ENCODE measurements at regions not wholly inside any gene's neighbourhood (a gene's known extent, or its start where the extent isn't known, plus 50 kb on each side); places are given as distances from the start of the nearest gene placed in this dataset.
A peak's percentile ranks its signal among the peaks of the same experiment; 100 is the strongest.

DNA sequence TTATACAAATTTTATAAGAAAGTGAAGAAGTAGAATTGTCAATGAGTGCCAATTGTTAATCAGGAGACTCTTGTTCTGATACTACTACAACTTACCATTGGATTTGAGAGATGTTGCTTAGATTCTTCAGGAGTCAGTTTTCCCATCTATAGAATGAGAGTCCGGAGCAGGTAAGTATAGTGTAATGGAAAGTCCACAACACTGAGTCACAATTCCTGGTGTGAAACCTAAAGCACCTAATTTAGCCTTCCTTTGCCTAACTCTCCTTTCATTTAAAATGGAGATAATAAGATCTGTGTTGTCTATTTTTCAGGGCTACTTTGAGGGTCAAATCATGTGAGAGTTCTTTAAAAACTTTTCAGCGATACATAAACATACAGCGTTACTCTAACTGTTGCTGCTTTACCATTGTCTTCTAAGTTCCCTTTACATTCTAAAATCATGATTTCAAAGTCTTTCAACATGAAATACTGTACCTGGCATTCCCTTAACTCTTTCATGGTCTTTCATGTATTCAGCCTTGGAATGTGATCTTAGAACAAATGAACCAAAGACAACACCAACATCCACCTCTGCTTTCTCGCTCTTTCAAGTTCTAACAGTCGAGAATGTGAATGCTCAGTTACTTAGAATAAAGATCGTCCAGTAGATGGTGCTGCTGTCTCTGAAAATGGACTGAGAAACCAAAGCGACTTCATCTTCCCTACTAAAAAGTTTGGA lies 90.9 kb downstream of the SLC30A10 start:
- Histone ChIP-seq H3K27ac (no peak overlapping the region), H3K4me1 (no peaks in the 10 kb centered on the region), H3K9me3 (no peaks in the 10 kb centered on the region), H3K4me3 (no peak overlapping the region), H3K27me3 (no peaks in the 10 kb centered on the region), H3K36me3 (no peaks in the 10 kb centered on the region)
- intact Hi-C loops (cut with DNase I), result no loop called here
- TF ChIP-seq, protein P1, sequence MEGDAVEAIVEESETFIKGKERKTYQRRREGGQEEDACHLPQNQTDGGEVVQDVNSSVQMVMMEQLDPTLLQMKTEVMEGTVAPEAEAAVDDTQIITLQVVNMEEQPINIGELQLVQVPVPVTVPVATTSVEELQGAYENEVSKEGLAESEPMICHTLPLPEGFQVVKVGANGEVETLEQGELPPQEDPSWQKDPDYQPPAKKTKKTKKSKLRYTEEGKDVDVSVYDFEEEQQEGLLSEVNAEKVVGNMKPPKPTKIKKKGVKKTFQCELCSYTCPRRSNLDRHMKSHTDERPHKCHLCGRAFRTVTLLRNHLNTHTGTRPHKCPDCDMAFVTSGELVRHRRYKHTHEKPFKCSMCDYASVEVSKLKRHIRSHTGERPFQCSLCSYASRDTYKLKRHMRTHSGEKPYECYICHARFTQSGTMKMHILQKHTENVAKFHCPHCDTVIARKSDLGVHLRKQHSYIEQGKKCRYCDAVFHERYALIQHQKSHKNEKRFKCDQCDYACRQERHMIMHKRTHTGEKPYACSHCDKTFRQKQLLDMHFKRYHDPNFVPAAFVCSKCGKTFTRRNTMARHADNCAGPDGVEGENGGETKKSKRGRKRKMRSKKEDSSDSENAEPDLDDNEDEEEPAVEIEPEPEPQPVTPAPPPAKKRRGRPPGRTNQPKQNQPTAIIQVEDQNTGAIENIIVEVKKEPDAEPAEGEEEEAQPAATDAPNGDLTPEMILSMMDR (IDR thresholded peaks at IDR 0.05), result peak in 1 of 3 experiments; percentile 29
- no peak for DNase-seq (ENCODE audit: low spot score in 2 of 2)

DNA sequence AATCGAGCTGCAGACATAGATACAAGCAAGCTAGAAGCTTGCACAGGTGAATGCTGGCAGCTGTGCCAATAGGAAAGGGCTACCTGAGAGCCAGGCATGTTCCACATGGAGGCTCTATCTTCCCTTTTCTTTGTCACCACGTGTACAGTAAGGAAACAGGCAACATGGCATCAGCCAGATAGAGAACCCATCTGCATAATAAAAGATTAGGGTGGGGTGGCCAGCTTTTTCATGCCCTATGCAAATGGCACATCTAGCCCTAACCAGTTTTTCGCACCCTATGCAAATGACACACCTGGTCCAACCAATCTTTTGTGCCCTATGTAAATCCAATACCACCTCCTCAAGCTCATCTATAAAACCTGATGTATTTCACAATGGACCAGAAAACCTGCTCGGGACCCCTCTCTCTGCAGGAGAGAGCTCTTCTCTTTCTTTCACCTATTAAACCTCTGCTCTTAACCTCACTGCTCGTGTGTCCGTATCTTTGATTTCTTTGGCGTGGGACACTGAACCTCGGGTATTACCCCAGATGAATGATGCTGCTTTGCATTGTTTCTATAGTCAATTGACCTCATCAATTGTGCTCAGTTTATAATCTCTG lies 93.9 kb downstream of the SLC30A10 start:
- H3K27ac ChIP-seq, result no peak overlapping the region
- no peaks in the 10 kb centered on the region for H3K36me3 ChIP-seq
- DNase-seq (ENCODE audit: low spot score in 2 of 2), result no peak
- no peaks in the 10 kb centered on the region for H3K4me1 ChIP-seq
- H3K27me3 ChIP-seq, result no peaks in the 10 kb centered on the region
- no peaks in the 10 kb centered on the region for H3K9me3 ChIP-seq
- TF ChIP-seq, protein P1 (IDR thresholded peaks at IDR 0.05), result no peak
- intact Hi-C loops (cut with DNase I), result no loop called here
- H3K4me3 ChIP-seq, result no peak overlapping the region

DNA sequence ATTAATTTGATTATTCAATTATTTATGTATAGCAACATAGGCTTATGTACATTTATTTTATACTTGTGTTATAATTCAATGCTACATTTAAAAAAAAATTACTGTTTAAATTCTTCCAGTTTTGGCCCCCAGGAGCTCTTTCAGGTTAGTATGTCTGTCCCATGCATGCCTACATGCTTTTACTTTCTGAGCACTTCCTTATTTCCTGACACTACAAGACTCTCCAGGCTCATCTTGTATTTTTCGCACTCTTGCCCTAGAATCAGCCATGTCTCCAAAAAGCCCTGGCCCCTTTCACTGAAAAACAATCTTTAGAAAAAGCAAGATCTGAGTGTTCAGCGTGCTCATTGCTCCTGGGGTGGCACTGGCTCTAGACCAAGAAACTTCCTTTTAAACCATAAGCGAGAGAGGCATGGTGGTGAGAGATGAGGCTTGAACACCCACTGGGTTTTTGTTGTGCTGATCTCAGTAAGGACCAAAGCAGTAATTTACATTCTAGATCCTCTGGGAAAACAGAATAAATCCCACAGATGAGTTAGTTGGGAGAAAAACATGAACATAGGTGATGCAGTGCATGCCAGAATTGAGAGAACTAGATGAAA lies 95.0 kb downstream of the SLC30A10 start:
- TF ChIP-seq, protein P1 (IDR thresholded peaks at IDR 0.05), result no peak
- Histone ChIP-seq H3K4me1 (no peaks in the 10 kb centered on the region), H3K9me3 (no peaks in the 10 kb centered on the region), H3K36me3 (no peaks in the 10 kb centered on the region), H3K27ac (no peak overlapping the region), H3K4me3 (no peak overlapping the region), H3K27me3 (no peaks in the 10 kb centered on the region)
- intact Hi-C loops (cut with DNase I), result no loop called here
- no peak for DNase-seq (ENCODE audit: low spot score in 2 of 2)

DNA sequence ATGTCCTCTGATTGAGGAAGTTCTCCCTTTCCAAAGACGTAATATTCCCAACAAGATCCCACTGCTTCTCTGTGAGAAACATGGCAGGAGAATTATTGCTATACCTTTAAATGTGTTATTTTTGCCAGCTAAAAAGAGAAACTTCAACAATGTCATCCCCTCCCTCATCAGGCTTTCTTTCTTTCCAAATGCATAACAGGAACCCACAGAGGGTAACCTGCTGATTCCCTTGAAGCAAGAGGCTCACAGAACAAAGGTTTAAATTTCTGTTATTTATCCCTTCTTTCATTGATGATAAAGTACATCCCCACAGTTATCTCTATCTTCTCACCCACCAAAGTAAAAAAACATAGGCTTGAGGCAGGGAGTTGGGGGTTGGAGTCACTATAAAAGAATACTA lies 102.1 kb downstream of the SLC30A10 start:
- intact Hi-C loops (cut with DNase I), result no loop called here
- no peak for DNase-seq (ENCODE audit: low spot score in 2 of 2)
- no peak overlapping the region for H3K4me3 ChIP-seq
- H3K4me1 ChIP-seq, result no peaks in the 10 kb centered on the region
- H3K27me3 ChIP-seq, result no peaks in the 10 kb centered on the region
- H3K36me3 ChIP-seq, result no peaks in the 10 kb centered on the region
- no peaks in the 10 kb centered on the region for H3K9me3 ChIP-seq
- TF ChIP-seq, protein P1 (IDR thresholded peaks at IDR 0.05), result no peak
- H3K27ac ChIP-seq, result no peak overlapping the region

DNA sequence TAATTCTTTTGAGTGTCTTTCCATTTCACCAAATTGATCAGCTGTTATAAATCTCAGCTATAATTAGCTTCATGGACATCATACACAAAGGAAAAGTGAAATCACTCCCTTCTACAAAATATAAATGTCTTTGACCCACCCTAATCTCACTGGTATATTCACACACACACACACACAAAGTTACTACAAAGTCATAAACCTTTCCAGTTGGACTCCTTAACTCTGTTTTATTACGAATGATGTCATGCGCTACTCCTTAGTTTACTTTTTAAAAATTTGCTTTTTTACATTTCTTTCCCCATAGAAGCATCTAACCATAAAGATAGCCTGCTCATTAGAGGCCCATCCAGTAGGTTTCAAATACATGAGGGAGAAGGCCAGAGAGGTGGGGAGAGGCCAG lies 103.0 kb downstream of the SLC30A10 start:
- H3K27ac ChIP-seq, result no peak overlapping the region
- H3K27me3 ChIP-seq, result no peaks in the 10 kb centered on the region
- H3K36me3 ChIP-seq, result no peaks in the 10 kb centered on the region
- TF ChIP-seq, protein P1 (IDR thresholded peaks at IDR 0.05), result no peak
- DNase-seq (ENCODE audit: low spot score in 2 of 2), result no peak
- H3K4me3 ChIP-seq, result no peak overlapping the region
- no peaks in the 10 kb centered on the region for H3K9me3 ChIP-seq
- intact Hi-C loops (cut with DNase I), result no loop called here
- H3K4me1 ChIP-seq, result no peaks in the 10 kb centered on the region
